ENCODE measurements at regions not wholly inside any gene's neighbourhood (a gene's known extent, or its start where the extent isn't known, plus 50 kb on each side); places are given as distances from the start of the nearest gene placed in this dataset.

- DNase-seq = no peak
Observed at GRCh38 chr17:79340333-79341221, 266.0 kb downstream of the ENGASE start.

DNA sequence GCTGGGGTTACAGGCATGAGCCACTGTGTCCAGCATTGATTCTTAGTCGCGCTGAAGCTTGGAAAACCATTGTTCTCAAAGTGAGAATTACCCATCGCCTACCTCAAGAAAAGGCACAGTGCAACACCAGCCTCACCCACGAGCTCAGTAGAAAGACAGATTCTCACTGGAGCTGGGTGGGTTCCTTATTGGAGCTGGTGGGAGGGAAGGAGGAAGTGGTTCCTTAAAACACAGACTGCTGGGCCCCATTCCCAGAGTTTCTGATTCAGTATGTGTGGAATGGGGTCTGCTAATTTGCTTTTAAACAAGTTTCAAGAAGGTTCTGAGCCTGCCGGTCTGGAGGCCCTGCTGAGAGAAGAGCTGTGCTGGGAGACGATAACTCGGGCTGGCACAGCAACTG, 264.7 kb downstream of the ENGASE start:
- no peak for DNase-seq

- DNase-seq = no peak
Observed at GRCh38 chr17:79338604-79339003, 264.0 kb downstream of the ENGASE start.

DNA sequence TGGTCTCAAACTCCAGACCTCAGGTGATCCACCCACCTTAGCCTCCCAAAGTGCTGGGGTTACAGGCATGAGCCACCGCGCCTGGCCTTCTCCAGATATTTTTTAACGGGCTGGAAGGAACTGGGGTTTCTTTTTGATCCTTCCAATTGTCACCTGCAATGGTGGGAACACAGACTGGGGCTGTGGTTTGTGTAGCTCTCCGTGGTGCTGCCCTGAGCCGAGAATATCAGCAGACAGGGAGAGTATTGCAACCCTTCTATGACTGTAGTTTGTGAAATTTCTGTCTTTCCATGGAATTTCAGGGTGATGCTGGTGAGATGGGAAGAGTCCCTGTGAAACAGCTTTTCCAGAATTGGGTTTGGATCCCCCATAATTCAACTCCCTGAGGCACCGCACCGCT, 263.5 kb downstream of the ENGASE start:
- no peak for DNase-seq

- DNase-seq = no peak
Observed at GRCh38 chr17:79337053-79337452, 262.4 kb downstream of the ENGASE start.

- DNase-seq = peak; percentile 20 to 29
Observed at GRCh38 chr17:79335456-79335855, 260.8 kb downstream of the ENGASE start.

GRCh38 chr17:79332011-79332554, 257.5 kb downstream of the ENGASE start:
- no peak for DNase-seq

GRCh38 chr17:79331492-79331891, 256.9 kb downstream of the ENGASE start:
- no peak for DNase-seq

- no peak for DNase-seq
Observed at GRCh38 chr17:79330696-79331095, 256.1 kb downstream of the ENGASE start.

- DNase-seq = no peak
Observed at GRCh38 chr17:79330229-79330628, 255.6 kb downstream of the ENGASE start.

- DNase-seq = no peak
Observed at GRCh38 chr17:79326814-79327213, 252.2 kb downstream of the ENGASE start.

DNA sequence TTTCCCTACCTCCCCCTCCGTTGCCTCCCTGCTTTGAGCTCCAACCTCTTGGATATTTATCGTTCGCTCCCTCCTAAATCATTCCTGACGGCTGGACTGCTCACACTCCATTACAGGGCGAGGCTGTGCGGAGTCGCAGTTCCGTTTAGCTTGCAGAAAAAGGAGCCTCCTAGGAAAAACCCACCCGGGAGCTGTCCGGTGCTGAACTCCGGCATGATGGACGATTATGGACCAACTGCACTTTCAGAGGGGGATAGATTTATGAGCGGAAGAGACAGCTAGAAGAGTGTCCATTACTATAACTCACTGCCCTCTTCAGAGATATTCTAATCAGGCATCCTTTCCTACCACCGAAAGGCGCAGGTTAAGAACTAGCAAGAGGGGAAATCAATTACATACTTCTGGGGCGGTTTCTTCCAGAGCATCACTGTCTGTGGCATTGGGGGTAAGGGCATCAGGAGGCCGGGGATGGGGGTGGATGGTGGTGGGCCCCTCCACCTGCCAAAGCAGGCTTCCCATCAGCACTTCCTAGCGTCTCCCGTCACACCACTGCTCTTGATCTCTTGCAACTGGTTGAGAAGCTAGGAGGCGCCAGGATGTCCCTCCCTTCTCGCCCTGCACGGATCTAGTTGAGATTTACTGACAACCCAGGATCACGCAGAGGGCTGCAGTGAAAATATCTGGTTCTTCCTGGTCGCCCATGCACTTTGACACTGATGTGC, 251.2 kb downstream of the ENGASE start:
- no peak for DNase-seq

- no peak for DNase-seq
Observed at GRCh38 chr17:79324194-79324593, 249.6 kb downstream of the ENGASE start.

GRCh38 chr17:79323566-79323965, 248.9 kb downstream of the ENGASE start:
- DNase-seq = peak; percentile 35 to 66

DNA sequence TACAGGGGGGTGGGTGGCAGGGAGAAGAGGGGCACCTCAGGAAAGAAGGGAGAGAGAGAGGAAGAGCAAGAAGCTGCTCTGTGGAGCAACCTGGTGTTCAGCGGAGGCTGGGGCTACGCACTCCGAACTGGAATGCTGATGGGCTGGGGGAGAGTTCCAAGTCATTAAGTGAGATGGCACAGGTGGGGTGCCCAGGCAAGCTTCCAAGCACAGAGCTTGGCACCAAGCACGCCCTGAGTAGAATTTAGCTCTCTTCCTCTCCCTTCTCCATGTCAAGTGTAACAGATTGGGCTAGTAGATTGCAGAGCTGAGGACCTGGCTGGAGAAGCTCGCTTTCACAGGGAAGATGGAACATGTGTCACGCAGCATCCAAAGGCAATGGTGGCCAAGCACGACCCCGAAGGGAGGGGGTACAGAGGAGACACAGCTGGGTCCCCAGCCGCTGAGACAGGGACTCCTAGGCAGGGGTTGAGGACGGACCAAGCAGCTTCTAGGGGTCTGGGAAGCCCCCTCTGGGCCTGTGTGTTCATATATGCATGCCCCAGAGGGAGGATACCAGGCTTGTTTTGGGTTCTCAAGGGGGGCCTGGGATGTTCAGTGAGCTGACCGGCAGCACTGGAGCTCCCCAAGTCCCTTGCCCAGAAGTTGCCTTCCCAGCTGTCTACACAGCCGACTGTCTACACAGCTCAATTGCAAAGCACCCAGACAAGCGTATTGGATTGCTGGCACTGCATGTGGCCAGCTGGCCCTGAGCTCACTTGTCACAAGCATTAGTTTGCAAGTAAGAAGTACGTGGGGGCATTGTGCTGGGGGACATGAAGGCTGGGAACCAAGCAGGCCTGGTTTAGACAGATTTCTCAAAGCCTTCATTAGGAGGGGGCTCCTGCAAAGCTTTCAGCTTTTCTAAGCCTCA, 247.8 kb downstream of the ENGASE start:
- DNase-seq = peak; percentile 70 to 78

DNA sequence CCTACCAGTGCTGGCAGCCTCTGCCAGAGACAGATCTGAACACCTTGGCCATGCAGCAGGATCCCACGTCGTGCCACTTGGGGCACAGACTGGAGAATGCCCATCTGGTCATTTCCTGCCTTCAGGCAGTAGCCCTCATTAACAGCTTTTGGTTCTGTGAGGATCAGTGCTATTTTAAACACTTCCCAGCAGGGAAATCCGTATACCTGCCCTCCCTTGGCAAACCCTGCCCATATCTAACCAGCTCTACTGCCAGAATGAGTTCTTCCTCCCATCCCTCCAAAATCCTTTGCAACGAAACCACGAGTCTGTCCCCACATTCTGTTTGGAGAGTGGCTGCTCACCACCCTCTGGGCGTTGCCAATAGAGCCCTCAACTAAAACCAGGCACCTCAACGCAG, 245.7 kb downstream of the ENGASE start:
- peak; percentile 85 to 92 for DNase-seq

- no peak for DNase-seq
Observed at GRCh38 chr17:79317916-79318315, 243.3 kb downstream of the ENGASE start.

GRCh38 chr17:79316805-79317204, 242.2 kb downstream of the ENGASE start:
- DNase-seq = no peak

DNA sequence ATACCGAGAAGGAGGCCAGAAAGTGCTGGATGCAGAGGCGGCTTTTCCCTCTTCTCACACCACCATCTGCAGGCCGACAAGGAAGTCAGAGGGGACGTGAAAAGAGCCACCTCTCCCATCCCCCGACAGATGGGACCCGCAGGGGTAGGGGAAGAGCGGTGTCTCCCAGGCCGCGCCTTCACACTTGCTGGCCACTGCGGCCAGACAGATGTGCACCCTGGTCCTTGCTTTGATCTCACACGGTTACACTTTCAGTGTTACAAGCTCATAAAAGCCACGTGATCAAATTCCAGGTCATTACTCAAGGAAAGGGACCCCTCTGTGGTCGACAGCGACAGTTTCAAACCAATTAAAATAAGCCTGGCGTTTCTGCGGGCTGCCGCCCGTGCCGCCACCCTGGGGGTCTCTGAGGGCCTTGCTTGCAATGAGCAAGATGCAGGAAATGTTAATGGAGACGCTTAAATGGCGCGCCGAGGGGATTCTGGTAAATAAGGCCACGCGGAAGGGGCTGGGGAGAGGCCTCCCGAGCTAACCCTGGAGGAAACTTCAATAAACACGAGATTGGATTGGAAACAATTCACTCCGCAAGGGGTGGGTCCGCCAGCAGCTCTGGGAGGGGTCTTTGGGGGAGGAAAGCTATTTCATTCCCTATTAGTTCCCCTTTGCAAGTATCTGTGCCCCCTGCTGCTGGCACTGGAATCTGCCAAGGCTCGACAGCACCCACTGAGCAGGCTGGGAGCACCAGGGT, 240.9 kb downstream of the ENGASE start:
- DNase-seq = no peak

DNA sequence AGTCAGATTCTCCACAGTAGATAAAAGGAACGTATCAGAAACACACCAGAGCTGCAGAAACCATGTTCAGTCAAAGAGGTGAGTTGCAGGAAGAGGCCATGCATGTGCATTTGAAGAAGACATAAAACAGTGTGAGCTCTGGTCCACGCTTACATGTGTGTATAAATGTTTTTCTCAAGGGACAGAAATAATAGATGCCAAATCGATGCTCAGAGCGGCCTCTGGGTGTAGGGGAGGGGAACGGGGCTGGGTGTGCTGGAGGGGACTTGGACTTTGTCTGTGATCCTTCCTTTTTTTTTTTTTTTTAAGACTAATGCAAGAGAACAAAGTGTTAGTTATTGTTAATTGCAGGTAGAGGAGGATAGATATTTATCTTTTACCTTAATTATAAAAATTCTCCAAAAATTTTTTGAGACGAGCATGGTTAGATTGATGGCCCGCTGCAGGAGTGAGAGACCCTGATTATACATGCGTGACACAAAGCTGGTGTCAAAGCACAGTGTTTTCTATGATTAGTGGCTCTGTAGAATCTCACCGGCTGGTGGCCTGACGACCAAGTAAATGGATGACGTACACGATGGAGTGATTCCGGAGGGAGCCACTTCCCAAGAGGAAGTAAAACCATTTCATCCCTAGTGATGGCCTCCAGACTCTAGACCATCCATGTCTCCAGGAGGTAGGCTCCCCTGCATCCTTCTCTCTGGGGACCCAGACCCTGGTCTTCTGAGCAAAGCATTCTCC, 240.2 kb downstream of the ENGASE start:
- DNase-seq = no peak

DNA sequence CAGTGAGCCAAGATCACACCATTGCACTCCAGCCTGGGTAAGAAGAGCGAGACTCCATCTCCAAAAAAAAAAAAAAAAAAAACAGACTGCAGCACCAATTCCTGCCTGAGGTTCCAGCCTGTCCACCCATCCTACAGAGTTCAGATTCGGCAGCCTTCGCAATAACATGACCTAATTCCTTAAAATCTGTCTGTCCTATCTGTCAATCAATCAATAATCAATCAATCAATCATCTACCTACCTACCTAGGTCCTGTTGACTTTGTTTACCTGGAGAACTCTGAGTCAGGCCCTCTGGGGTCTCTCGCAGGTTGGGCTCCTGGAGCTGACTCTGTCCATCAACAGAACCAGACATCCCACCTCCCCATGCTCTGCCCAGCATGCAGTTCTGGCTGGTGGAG, 236.7 kb downstream of the ENGASE start:
- no peak for DNase-seq
